ENCODE measurements at regions not wholly inside any gene's neighbourhood (a gene's known extent, or its start where the extent isn't known, plus 50 kb on each side); places are given as distances from the start of the nearest gene placed in this dataset.

- Histone ChIP-seq H3K4ac (ENCODE audit: low read depth, low read length) (no peak overlapping the region), H3K4me2 (ENCODE audit: low read depth, low read length) (no peak overlapping the region), H2BK120ac (ENCODE audit: low read depth, low read length) (no peak overlapping the region), H3K79me1 (ENCODE audit: low read depth in 1 of 2, low read length in 2 of 2) (no peaks in the 10 kb centered on the region), H3K9me1 (ENCODE audit: insufficient read depth, low read length) (no peaks in the 10 kb centered on the region), H2BK5ac (ENCODE audit: low read depth, low read length, poor library complexity, severe bottlenecking) (no peak overlapping the region), H3K23ac (ENCODE audit: low read depth, low read length) (no peak overlapping the region), H4K91ac (ENCODE audit: insufficient read depth, low read depth, low read length) (no peak overlapping the region), H3K9me3 (ENCODE audit: control insufficient read depth, insufficient read depth, low read length) (peaks cover 5% of the 10 kb centered on the region; the same call in 1 of the 2 replicates), H3K14ac (replicated peaks; ENCODE audit: low read depth, low read length) (no peak overlapping the region), H2AK9ac (replicated peaks; ENCODE audit: low read depth, low read length, poor library complexity) (no peak overlapping the region), H2BK20ac (ENCODE audit: low read depth, low read length) (no peak overlapping the region), H3K18ac (ENCODE audit: low read depth, low read length) (no peak overlapping the region), H4K5ac (ENCODE audit: low read depth, low read length) (no peak overlapping the region), H2AK5ac (ENCODE audit: low read depth, low read length) (no peak overlapping the region), H3K36me3 (ENCODE audit: control insufficient read depth, insufficient read depth, low read length) (no peaks in the 10 kb centered on the region), H4K20me1 (ENCODE audit: insufficient read depth, low read length) (no peaks in the 10 kb centered on the region), H3K4me1 (ENCODE audit: control insufficient read depth, insufficient read depth, low read length) (no peaks in the 10 kb centered on the region), H3K9ac (ENCODE audit: low read depth, low read length) (no peak overlapping the region), H2BK15ac (ENCODE audit: low read depth, low read length) (no peak overlapping the region), H4K8ac (ENCODE audit: low read depth in 2 of 2, low read length in 2 of 2) (no peak overlapping the region), H2AFZ (replicated peaks; ENCODE audit: low read length, poor library complexity) (no peak overlapping the region), H3K4me3 (ENCODE audit: insufficient read depth, low read depth, low read length) (no peak overlapping the region), H3K56ac (ENCODE audit: extremely low read depth, insufficient read depth, low read length) (no peak overlapping the region), H3K27me3 (ENCODE audit: control insufficient read depth, insufficient read depth, low read length) (no peaks in the 10 kb centered on the region), H3K27ac (ENCODE audit: insufficient read depth, low read length) (no peak overlapping the region)
- in situ Hi-C loops (cut with MboI; ENCODE audit: low sequenced_read_pairs) (no loop called here), intact Hi-C loops (cut with micrococcal nuclease) (no loop called here), dilution Hi-C loops (cut with HindIII; ENCODE audit: low sequenced_read_pairs, unreplicated experiment) (no loop called here)
- DNase-seq (no peak), ATAC-seq (ENCODE audit: low read depth) (no peak)
- TF ChIP-seq RAD21 (IDR thresholded peaks at IDR 0.05; ENCODE audit: low read length): no peak
- POLR2A ChIA-PET (ENCODE audit: unreplicated experiment): no interaction called here
- CTCF ChIA-PET: no interaction called here
- no TSS peak for BruUV-seq (replicated peaks)
- no CpG with 5 or more reads among the region's 1 CpG for WGBS, 2 experiments (ENCODE audit: extremely low coverage in 2 of 2, insufficient read length in 1 of 2)
Observed at GRCh38 chr6:22794844-22795243, 225.5 kb downstream of the HDGFL1 start.
